ENCODE measurements at regions not wholly inside any gene's neighbourhood (a gene's known extent, or its start where the extent isn't known, plus 50 kb on each side); places are given as distances from the start of the nearest gene placed in this dataset.

DNA sequence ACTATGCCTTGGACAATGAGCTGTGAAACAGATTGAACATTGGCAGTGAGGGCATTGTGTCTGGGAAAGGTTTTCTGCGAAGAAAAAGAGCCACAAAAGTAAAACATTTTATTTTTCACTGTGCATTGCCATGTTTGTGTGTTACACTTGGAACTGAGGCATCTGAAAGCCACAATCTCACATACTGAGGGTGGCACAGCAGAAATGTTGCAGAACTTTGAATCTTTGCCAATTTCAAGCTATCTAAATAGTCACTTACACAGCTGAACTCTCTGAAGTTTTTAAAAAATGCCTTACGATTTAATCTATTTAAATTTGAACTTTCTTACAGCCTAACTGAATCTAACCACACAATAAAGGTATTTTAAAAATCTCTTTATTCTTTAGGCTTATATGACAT, 154.1 kb upstream of the GRM7 start:
- no peaks in the 10 kb centered on the region for H3K27me3 ChIP-seq
- no peaks in the 10 kb centered on the region for H3K36me3 ChIP-seq
- WGBS = 34% methylated on average over 2 of the region's 2 CpGs
- no peak overlapping the region for H3K27ac ChIP-seq
- TF ChIP-seq EP300 (IDR thresholded peaks at IDR 0.05) (no peak), POLR2A (IDR thresholded peaks at IDR 0.05) (no peak), POLR2AphosphoS5 (IDR thresholded peaks at IDR 0.05) (no peak)
- TF ChIP-seq, protein P1, sequence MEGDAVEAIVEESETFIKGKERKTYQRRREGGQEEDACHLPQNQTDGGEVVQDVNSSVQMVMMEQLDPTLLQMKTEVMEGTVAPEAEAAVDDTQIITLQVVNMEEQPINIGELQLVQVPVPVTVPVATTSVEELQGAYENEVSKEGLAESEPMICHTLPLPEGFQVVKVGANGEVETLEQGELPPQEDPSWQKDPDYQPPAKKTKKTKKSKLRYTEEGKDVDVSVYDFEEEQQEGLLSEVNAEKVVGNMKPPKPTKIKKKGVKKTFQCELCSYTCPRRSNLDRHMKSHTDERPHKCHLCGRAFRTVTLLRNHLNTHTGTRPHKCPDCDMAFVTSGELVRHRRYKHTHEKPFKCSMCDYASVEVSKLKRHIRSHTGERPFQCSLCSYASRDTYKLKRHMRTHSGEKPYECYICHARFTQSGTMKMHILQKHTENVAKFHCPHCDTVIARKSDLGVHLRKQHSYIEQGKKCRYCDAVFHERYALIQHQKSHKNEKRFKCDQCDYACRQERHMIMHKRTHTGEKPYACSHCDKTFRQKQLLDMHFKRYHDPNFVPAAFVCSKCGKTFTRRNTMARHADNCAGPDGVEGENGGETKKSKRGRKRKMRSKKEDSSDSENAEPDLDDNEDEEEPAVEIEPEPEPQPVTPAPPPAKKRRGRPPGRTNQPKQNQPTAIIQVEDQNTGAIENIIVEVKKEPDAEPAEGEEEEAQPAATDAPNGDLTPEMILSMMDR (IDR thresholded peaks at IDR 0.05) = no peak
- no peak overlapping the region for H3K4me3 ChIP-seq
- H3K9me3 ChIP-seq = peaks cover under 1% of the 10 kb centered on the region
- no peak for DNase-seq (ENCODE audit: low spot score in 2 of 2)
- H3K4me1 ChIP-seq = no peaks in the 10 kb centered on the region

DNA sequence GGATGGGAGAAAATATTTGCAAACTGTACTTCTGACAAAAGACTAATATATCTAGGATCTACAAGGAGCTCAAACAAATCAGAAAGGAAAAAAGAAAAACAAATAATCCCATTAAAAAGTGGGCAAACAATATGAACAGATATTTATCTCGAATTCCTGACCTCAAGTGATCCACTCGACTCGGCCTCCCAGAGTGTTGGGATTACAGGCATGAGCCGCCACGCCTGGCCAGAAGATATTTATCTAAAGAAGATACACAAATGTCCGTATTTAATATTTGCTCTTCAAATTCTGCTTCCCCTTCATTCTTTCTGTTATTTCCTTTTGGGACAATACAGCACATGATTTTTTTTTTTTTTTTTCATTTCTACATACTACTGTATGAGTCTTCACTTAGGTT, 151.7 kb upstream of the GRM7 start:
- WGBS = 82% methylated on average over 6 of the region's 6 CpGs
- Histone ChIP-seq H3K27ac (no peak overlapping the region), H3K27me3 (no peaks in the 10 kb centered on the region), H3K4me1 (no peaks in the 10 kb centered on the region), H3K9me3 (no peaks in the 10 kb centered on the region), H3K4me3 (no peak overlapping the region), H3K36me3 (no peaks in the 10 kb centered on the region)
- DNase-seq (ENCODE audit: low spot score in 2 of 2) = no peak
- TF ChIP-seq, protein P1 (IDR thresholded peaks at IDR 0.05) = no peak
- TF ChIP-seq POLR2AphosphoS5 (IDR thresholded peaks at IDR 0.05) (no peak), EP300 (IDR thresholded peaks at IDR 0.05) (no peak), POLR2A (IDR thresholded peaks at IDR 0.05) (no peak)

DNA sequence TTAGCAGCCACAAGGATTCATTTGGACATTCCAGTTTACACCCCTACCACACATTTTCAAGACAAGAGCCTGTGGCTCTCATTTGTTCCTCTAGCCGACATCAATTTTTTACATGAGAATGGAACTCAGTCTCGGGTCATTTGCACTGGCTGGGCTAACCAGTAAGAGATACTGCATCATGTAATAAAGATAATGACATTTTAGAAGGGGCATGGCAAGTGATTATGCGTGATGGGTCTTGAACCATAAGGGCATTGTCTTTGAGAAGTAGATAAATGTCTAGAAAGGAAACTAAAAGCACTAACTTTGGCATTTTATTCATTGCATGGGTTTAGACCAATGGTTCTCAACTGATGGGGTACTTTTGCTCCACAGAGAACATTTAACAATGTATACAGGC, 146.0 kb upstream of the GRM7 start:
- no peak for DNase-seq (ENCODE audit: low spot score in 2 of 2)
- WGBS = 87% methylated on average over 3 of the region's 3 CpGs
- no peaks in the 10 kb centered on the region for H3K27me3 ChIP-seq
- H3K4me1 ChIP-seq = no peaks in the 10 kb centered on the region
- TF ChIP-seq, protein P1 (IDR thresholded peaks at IDR 0.05) = no peak
- TF ChIP-seq EP300 (IDR thresholded peaks at IDR 0.05) (no peak), POLR2AphosphoS5 (IDR thresholded peaks at IDR 0.05) (no peak), POLR2A (IDR thresholded peaks at IDR 0.05) (no peak)
- no peaks in the 10 kb centered on the region for H3K36me3 ChIP-seq
- no peaks in the 10 kb centered on the region for H3K9me3 ChIP-seq
- H3K4me3 ChIP-seq = no peak overlapping the region
- H3K27ac ChIP-seq = no peak overlapping the region

DNA sequence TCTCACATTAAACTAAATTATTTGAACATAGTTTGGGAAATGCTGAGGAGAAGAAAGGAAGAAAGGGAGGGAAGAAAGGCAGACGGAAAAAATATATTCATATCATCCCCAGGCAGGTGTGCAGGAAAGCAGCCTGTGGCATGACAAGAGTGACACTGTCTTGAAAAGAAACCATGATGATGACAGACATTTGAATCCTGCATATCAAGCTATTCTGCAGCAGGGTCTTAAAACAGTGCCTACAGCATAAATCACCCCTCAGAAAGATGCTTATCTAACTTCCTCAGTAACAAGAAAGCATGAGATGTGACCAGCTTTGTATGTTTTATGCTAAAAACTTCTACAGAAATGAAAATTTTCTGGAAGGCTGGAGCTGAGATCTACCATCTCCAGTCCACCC, 144.5 kb upstream of the GRM7 start:
- no peaks in the 10 kb centered on the region for H3K9me3 ChIP-seq
- no peaks in the 10 kb centered on the region for H3K4me1 ChIP-seq
- no peaks in the 10 kb centered on the region for H3K36me3 ChIP-seq
- WGBS = 36% methylated on average over 1 of the region's 1 CpG
- DNase-seq (ENCODE audit: low spot score in 2 of 2) = no peak
- H3K27me3 ChIP-seq = no peaks in the 10 kb centered on the region
- no peak overlapping the region for H3K4me3 ChIP-seq
- no peak overlapping the region for H3K27ac ChIP-seq
- TF ChIP-seq POLR2A (IDR thresholded peaks at IDR 0.05) (no peak), POLR2AphosphoS5 (IDR thresholded peaks at IDR 0.05) (no peak), EP300 (IDR thresholded peaks at IDR 0.05) (no peak)
- TF ChIP-seq, protein P1 (IDR thresholded peaks at IDR 0.05) = no peak

DNA sequence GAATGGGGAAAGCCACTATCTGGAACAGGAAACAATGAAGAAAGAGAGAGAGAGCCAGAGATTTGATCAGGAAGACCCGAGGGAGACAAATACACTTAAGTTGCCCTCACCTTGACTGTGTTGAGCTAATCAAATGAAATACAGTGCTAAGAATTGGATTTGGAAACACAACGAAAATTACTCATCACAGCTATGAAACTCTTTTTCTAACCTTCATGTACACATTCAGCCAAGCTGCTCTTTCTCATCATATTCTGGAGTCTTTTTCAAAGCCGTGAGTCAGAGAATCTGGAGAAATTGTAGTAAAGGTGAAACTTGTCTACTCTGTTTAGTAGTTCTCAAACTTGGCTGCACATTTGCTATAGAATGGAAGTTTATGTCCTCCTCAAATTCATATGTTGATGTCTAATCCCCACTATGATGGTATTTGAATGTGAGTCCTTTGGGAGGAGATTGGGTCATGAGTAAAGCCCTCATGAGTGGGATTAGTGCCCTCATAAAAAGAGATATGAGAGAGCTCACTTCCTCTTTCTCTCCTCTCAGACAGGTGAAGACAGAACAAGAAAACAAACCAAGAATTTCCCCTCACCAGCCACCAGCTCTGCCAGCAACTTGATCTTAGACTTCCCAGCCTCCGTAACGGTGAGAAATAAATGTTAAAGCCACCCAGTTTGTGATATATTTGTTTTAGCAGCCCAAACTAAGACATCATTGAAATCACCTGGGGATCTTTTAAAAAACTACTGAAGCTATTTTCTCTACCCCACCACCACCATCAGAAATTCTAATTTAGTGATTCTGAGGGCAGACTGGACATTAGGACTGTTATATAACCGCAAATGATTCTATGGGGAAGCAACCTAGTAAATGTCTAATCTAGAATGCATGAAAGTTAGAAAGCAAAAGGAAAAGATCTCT, 143.6 kb upstream of the GRM7 start:
- no peaks in the 10 kb centered on the region for H3K27me3 ChIP-seq
- no peak overlapping the region for H3K27ac ChIP-seq
- TF ChIP-seq, protein P1 (IDR thresholded peaks at IDR 0.05) = no peak
- TF ChIP-seq POLR2AphosphoS5 (IDR thresholded peaks at IDR 0.05) (no peak), POLR2A (IDR thresholded peaks at IDR 0.05) (no peak), EP300 (IDR thresholded peaks at IDR 0.05) (no peak)
- H3K4me1 ChIP-seq = no peaks in the 10 kb centered on the region
- H3K4me3 ChIP-seq = no peak overlapping the region
- H3K36me3 ChIP-seq = no peaks in the 10 kb centered on the region
- DNase-seq (ENCODE audit: low spot score in 2 of 2) = no peak
- H3K9me3 ChIP-seq = no peaks in the 10 kb centered on the region
- 73% methylated on average over 6 of the region's 6 CpGs for WGBS
